H4 (cell line): ENCODE measurements at regions not wholly inside any gene's neighbourhood (a gene's known extent, or its start where the extent isn't known, plus 50 kb on each side); places are given as distances from the start of the nearest gene placed in this dataset.
"Not testable (repeated sequence)": the region's sequence is repeated elsewhere in the genome, so short reads cannot be mapped to it uniquely, and the experiment has no call there.

Source experiments
- DNase-seq: peaks from one replicate; pipeline ENCODE4 v3.0.0-alpha.2; 2015; ENCODE audit warnings: low spot score

GRCh38 chr14:63147018-63147417 lies 57.2 kb upstream of the RHOJ start:
- no peak for DNase-seq

- DNase-seq = peak; percentile 22
Measured at GRCh38 chr14:63134801-63135200, 69.4 kb upstream of the RHOJ start.

DNA sequence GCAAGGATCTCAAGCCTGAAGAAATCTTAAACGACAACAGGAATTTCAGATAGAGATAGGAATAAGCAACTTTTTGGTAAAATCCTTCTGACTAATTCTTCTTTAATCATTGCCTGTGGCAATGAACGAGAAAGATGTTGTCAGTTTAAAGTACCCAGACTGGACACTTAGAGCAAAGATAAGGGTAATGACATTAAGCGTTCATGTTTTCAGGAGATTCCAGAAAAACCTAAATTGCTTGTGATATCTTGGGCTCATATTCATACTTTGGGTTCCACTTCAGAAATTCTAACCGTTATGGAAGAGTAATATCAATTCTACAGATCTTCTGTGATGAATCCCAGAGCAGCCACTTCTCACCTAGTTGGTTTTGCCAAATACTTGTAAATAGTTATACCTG lies 73.7 kb upstream of the RHOJ start:
- DNase-seq = no peak

DNA sequence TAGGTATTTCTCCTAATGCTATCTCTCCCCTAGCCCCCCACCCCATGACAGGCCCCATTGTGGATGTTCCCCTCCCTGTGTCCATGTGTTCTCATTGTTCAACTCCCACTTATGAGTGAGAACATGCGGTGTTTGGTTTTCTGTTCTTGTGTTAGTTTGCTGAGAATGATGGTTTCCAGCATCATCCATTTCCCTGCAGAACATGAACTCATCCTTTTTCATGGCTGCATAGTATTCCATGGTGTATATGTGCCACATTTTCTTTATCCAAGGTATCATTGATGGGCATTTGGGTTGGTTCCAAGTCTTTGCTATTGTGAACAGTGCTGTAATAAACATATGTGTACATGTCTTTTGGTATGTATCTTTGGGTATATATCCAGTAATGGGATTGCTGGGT lies 61.2 kb upstream of the KCNH5 start:
- DNase-seq = not testable (repeated sequence)

GRCh38 chr14:63100552-63100951 lies 55.3 kb upstream of the KCNH5 start:
- no peak for DNase-seq

GRCh38 chr14:63096186-63096585 lies 50.9 kb upstream of the KCNH5 start:
- DNase-seq = no peak
